NCI-H2171 (cell line): ENCODE measurements at regions not wholly inside any gene's neighbourhood (a gene's known extent, or its start where the extent isn't known, plus 50 kb on each side); places are given as distances from the start of the nearest gene placed in this dataset.
"Not testable (repeated sequence)": the region's sequence is repeated elsewhere in the genome, so short reads cannot be mapped to it uniquely, and the experiment has no call there.

Source experiments
- DNase-seq: peaks from one replicate; lab custom pipeline; 2025; lab: John Stamatoyannopoulos, UW

GRCh38 chr11:87871056-87871455 is 304.2 kb downstream of the RAB38 start:
- DNase-seq: no peak

- DNase-seq: no peak
Observed at GRCh38 chr11:87870086-87870485, 305.2 kb downstream of the RAB38 start.

DNA sequence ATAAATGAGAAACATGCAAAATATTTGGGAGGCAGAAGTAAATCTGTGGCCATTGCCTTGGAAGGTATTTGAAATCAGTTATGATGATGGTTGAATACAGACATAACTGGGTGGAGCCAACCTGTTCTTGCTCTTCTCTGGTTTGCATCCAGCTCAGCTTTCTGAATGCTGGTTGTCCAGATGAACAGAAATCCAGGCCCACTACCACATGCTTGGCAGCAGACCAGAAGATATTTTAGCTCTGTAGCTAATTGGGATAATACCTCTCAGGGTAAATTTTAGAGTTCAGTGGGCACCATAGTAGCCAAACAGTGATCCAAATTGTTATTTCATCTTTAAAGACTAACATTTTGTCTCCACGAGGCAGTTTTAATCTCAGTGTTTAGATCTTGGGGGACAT is 308.3 kb downstream of the RAB38 start:
- no peak for DNase-seq

GRCh38 chr11:87861030-87861429 is 314.2 kb downstream of the RAB38 start:
- no peak for DNase-seq

- DNase-seq: no peak
Observed at GRCh38 chr11:87859636-87860035, 315.6 kb downstream of the RAB38 start.

DNA sequence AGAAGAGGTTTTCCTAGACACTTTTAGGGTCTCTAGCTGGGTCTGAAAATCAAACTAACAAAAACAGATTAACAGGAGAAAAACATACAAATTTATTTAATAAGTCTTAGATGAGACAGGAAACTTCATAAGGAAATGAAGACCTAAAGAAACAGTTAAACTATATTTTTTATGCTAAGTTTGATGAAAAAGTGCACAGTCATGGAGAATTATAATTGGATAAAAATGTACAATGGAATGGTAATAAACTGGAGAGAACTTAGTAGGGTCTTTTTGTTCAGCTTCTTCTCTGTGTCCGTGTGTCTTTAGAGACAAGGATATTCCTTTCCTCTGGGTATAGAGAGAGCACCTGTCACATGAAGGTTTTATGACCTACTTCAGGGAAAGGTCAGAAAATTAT is 323.4 kb downstream of the RAB38 start:
- DNase-seq: no peak

DNA sequence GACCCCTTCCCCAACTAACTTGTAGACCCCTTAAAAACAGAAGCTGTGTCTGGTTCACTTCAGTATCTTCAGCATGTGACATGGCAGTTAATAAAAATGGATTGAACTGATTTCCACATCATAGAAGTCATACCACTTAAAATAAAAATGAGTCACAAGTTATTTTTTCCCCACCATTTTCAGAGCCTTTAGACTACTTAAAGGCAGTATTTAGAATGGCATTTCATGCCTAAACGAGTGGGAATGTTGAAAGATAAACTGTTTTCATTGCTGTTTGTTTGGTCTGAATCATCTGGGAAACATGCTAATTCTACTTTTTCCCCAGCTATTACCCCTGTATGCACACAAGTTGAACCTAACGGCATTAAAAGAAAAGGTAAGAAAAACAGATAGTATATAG is 324.0 kb downstream of the RAB38 start:
- DNase-seq: no peak

GRCh38 chr11:87849216-87849615 is 326.0 kb downstream of the RAB38 start:
- DNase-seq: no peak

- DNase-seq: no peak
Observed at GRCh38 chr11:87840786-87841185, 334.5 kb downstream of the RAB38 start.

DNA sequence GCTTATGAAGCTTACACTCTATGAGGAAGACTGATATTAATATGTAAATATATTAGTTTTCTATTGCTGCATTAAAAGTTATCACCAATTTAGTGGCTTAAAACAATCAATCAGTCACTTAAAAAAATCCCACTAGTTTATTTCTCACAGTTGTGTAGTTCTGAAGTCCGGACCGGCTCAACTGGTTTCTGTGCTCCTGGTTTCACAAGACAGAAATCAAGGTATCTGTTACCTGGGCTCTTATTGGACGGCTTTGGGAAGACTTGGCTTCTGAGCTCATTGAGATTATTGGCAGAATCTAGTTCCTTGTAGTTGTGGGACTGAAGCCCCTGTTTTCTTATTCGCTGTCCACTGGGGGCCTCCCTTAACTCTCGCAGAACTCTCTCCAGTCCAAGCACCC is 343.0 kb downstream of the RAB38 start:
- no peak for DNase-seq

DNA sequence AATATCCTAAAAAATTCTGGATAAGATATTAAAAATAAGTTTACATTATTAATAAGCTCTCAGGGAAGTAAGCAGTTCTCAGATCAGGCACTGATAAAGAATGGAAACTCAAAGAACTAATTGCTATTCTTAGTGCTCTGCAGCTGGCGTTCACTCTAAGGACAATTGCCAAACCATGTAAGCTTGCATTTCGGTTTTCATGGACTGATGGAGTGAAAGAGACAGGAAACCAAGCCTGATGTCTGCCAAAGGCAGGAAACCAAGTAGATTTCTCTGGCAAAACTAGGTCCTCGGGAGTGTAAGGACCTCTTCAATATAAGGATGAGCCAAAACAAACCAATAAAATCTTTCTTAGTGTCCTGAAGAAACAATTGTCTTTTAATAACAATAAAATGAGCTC is 355.2 kb downstream of the RAB38 start:
- no peak for DNase-seq

DNA sequence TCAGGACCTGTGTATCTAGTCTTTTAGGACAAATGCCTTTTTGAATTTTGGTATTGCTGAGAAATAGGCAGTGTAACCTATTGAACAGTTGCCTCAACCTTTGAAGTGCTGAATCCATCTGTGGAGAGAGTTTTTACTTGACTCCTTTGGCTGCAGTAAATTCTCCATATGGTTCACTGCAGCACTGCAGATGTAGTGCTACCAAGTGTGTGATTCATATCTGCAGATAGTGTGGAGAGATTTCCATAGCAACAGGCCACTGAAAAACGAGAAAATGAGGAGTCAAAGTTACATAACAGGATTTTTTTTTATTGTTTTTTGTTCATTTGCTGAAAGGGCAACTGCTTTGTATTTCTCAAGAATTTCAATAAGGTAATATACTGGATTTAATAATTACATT is 356.1 kb downstream of the RAB38 start:
- peak; percentile 9 for DNase-seq

DNA sequence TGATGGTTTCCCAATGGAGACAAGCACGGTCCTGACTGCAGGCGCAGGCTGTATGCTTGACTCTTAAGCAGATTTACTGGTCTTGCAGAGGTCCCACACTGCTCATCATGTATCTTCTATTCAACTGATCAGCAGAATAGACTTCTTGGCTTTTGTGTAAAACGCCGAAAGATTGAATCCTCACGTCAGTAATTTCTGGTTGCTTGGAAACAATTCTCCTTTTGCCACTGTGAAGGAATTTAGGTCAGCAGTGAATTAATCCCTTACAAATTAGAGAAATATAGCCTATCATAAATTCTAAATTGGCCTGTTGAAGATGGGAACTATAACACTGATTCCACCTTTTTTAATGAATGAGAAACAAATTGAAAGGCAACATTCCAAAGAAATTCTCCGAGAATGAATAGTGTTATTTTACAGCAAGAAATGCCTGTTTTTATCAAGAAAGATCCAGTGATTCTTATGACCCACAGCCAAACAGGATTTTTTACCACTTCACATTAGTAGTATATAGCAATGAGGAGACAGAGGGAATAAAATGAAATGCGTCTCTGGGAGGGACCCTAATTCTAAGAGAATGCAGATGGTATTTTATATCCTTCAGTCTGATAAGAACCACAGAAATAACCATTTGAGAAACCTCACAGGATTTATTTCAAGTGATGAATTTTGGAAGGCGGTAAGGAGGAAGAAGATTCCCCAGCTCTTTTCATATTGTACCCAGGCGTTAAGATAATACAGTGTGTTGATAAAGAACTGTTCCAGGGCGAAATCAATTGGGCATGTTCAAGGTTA is 362.5 kb downstream of the RAB38 start:
- DNase-seq: no peak

GRCh38 chr11:87810486-87810885 is 364.8 kb downstream of the RAB38 start:
- no peak for DNase-seq

GRCh38 chr11:87809256-87809655 is 366.0 kb downstream of the RAB38 start:
- DNase-seq: no peak

- no peak for DNase-seq
Observed at GRCh38 chr11:87804176-87804575, 371.1 kb downstream of the RAB38 start.

GRCh38 chr11:87803748-87804147 is 371.5 kb downstream of the RAB38 start:
- DNase-seq: no peak

DNA sequence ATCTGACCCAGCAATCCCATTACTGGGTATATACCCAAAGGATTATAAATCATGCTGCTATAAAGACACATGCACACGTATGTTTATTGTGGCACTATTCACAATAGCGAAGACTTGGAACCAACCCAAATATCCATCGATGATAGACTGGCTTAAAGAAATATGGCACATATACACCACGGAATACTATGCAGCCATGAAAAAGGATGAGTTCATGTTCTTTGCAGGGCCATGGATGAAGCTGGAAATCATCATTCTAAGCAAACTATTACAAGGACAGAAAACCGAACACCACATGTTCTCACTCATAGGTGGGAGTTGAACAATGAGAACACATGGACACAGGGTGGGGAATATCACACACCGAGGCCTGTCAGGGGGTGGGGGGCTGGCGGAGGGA is 390.4 kb downstream of the RAB38 start:
- DNase-seq: not testable (repeated sequence)

DNA sequence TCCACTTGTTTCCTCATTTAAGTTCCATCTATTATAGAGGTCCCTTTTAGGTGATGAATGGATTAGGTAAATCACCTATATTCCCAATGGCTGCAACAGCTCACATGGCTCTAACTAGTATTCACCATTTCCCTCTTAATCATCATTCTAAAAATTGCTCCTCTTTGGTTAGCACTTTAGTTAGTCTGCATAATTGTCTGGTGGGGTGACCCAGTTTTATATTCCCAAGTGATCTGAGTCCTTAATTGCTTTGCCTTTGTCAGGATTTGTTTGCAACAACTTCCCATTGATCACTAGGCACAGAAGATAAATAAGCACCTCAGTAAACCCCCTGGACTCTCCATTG is 395.2 kb downstream of the RAB38 start:
- no peak for DNase-seq

DNA sequence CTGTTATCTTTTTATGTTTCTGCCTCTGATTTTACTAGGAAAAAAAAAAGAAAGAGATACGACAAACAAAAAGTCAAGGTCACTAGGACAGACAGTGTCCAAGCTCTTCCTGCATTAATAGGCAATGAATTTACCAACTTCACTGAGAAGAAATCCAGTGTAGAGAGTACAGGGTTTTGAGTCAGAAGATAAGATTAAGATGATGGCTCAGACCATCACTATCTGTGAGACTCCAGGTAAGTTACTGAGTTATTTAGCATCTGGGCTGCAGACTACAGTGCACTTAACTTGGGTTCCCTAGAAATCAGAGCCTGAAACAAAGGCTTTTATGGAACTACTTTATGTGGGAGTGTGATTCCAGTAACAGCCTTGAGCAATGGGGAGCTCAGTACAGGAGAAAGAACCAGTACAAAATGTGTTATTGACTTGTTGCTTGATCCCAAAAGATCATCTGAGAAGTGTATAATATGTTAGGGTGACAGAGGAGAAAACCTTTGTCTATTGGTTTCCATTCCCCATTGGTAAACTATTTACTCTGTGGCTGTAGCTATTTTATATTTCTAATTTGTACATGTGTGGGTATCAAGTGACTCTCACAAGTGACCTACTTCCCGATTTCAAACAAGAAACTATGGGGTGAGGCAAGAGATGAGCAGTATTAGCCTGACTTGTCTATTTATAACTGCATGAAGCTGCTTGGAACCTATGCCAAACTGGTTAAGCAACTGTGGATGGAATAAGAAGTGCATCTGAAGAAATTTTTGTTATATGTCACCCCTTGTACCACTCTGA is 395.8 kb downstream of the RAB38 start:
- DNase-seq: no peak

DNA sequence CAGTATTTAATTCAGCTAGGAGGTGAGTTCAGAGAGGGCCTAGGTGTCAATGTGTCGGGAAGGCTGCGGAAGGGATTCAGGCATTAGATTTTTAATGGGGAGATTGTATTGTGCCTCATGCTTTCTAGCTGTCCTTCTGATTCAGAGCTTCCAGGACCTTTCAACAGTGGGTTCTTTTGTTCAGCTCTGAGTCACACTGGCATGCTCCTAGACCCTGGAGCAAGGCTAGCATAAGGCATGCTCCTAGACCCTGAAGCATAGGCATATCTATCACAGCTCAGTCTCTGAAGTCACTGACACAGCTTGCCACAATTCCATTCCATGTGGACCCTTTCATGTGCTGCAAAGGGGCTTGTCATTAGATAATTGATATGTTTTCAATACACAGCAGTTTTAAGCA is 396.9 kb downstream of the RAB38 start:
- DNase-seq: no peak

DNA sequence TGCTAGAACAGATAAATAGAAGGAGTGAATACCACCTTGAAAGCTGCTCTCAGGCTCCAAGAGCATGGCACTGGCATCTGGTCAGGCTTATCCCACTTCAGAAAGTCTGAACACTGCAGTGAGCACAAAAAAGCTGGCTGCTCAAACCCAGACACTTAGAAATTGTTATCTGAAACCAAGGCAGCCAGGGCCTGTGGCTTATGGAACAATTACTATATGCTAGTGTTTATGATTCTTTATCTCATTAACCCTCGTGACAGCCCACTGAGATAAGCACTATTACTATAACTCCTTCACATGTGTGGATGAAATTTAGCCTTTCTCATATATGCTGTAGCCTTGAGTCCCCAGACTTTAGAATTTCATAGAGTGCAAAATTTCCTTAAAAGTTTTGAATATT is 400.2 kb downstream of the RAB38 start:
- DNase-seq: no peak

GRCh38 chr11:87769661-87770060 is 405.6 kb downstream of the RAB38 start:
- no peak for DNase-seq

GRCh38 chr11:87767615-87768014 is 407.6 kb downstream of the RAB38 start:
- no peak for DNase-seq
